K562 (cell line): ENCODE measurements at regions not wholly inside any gene's neighbourhood (a gene's known extent, or its start where the extent isn't known, plus 50 kb on each side); places are given as distances from the start of the nearest gene placed in this dataset.

Experiments
- ATAC-seq: fragments of 200-7000 bp; cut with Tn5 transposase; 3 replicates; pipeline ENCODE4 v1.9.1; 2020; ENCODE audit warnings: moderate library complexity
- BruUV-seq: library from RNA; stranded (reverse); fragments of 400-500 nt; replicated peaks from 2 replicates; lab custom pipeline; 2021; lab: Mats Ljungman, UMichigan
- CTCF ChIA-PET: fragments of 300-600 bp; formaldehyde crosslinking; extraction: SDS; loops from one replicate; lab custom pipeline; 2021; ENCODE audit warnings: low intra/inter-chr PET ratio; lab: Yijun Ruan, JAX
- POLR2A ChIA-PET: fragments of 300-600, 350-650 bp; sonication (Branson Sonifier 250); formaldehyde crosslinking; extraction: SDS; loops from one replicate; lab custom pipeline; 2021; ENCODE audit warnings: antibody characterized with exemption, inconsistent platforms; lab: Yijun Ruan, JAX
- DNase-seq, 4 experiments: peaks; one replicate each; pipeline versions ENCODE4 v3.0.0 to v3.0.0-alpha.2; 2011 to 2018; ENCODE audit warnings: low spot score in 3 of 4, mixed read lengths in 3 of 4; ENCODE audit errors: extremely low read depth in 1 of 4
- FAIRE-seq: peaks from 2 replicates; lab custom pipeline; 2011; peaks lifted over from hg19 to GRCh38; lab: Jason Lieb, UNC
- H2AFZ ChIP-seq: 2 replicates; pipeline ENCODE4 v1.6.0; 2011; ENCODE audit warnings: low read depth, low read length, control low read depth, inconsistent platforms
- H3K27ac ChIP-seq: fragments of 200-600 bp; 3 replicates; pipeline ENCODE4 v1.8.0; 2011; ENCODE audit warnings: low read depth, mild to moderate bottlenecking, control low read depth, inconsistent platforms, low read length, moderate library complexity, mixed read lengths; ENCODE audit errors: extremely low read depth
- H3K27me3 ChIP-seq, 2 experiments: fragments of 300-600 bp in 1 of 2; 2 replicates in 1 of 2; 3 replicates in 1 of 2; pipeline versions ENCODE4 v1.6.0 to v1.8.0; 2011; ENCODE audit warnings: inconsistent platforms in 2 of 2, low read length in 2 of 2, mild to moderate bottlenecking in 1 of 2, mixed read lengths in 1 of 2, moderate library complexity in 1 of 2; ENCODE audit not compliant: control insufficient read depth in 2 of 2, insufficient read depth in 2 of 2
- H3K36me3 ChIP-seq: fragments of 300-600 bp; 3 replicates; pipeline ENCODE4 v1.8.0; 2011; ENCODE audit warnings: mild to moderate bottlenecking, low read length, inconsistent platforms; ENCODE audit not compliant: control insufficient read depth, insufficient read depth
- H3K4me1 ChIP-seq, 2 experiments: fragments of 200-600 bp in 1 of 2; replicated peaks in 1 of 2; 2 replicates in 1 of 2; 3 replicates in 1 of 2; pipeline versions ENCODE4 v1.5.1 to v1.8.0; 2011; ENCODE audit warnings: inconsistent platforms in 2 of 2, low read length in 2 of 2, mild to moderate bottlenecking in 1 of 2, mixed read lengths in 1 of 2, moderate library complexity in 1 of 2; ENCODE audit not compliant: control insufficient read depth in 2 of 2, insufficient read depth in 2 of 2
- H3K4me2 ChIP-seq: 2 replicates; pipeline ENCODE4 v1.6.1; 2011; ENCODE audit warnings: low read length, control low read depth, inconsistent platforms, mixed read lengths; ENCODE audit not compliant: insufficient read depth
- H3K4me3 ChIP-seq: fragments of 200-600 bp; sonication (generic), shearing (Covaris generic); 2 replicates; pipeline ENCODE4 v1.5.1; 2016; ENCODE audit warnings: control low read depth, inconsistent platforms
- H3K79me2 ChIP-seq: fragments of 200-600 bp; 3 replicates; pipeline ENCODE4 v1.8.0; 2011; ENCODE audit warnings: low read length, inconsistent platforms; ENCODE audit not compliant: control insufficient read depth, insufficient read depth
- H3K9ac ChIP-seq, 2 experiments: 2 replicates each; pipeline versions ENCODE4 v1.6.0 to v1.6.1; 2011; ENCODE audit warnings: low read depth in 2 of 2, low read length in 2 of 2, control low read depth in 1 of 2, inconsistent platforms in 1 of 2, mild to moderate bottlenecking in 1 of 2, mixed read lengths in 1 of 2; ENCODE audit not compliant: insufficient read depth in 1 of 2
- H3K9me1 ChIP-seq: one replicate; pipeline ENCODE4 v1.6.0; 2011; ENCODE audit warnings: inconsistent platforms, mild to moderate bottlenecking, low read length, moderate library complexity; ENCODE audit not compliant: control insufficient read depth, insufficient read depth
- H3K9me3 ChIP-seq: replicated peaks from 2 replicates; pipeline ENCODE4 v1.5.1; 2011; ENCODE audit warnings: low read depth, low read length, inconsistent platforms; ENCODE audit not compliant: control insufficient read depth, insufficient read depth
- H4K20me1 ChIP-seq: replicated peaks from 2 replicates; pipeline ENCODE4 v1.6.1; 2011; ENCODE audit warnings: low read length, inconsistent platforms, mixed read lengths; ENCODE audit not compliant: control insufficient read depth, insufficient read depth
- CREBBP ChIP-seq: IDR thresholded peaks from one replicate; pipeline ENCODE4 v1.6.1; 2012; ENCODE audit warnings: low read depth, mild to moderate bottlenecking, control low read depth, inconsistent platforms, low read length
- HIVEP1 ChIP-seq: fragments of 250-450 bp; sonication (Bioruptor Pico); IDR thresholded peaks from 2 replicates; pipeline ENCODE4 v1.4.0; 2020; ENCODE audit warnings: mild to moderate bottlenecking
- KAT7 ChIP-seq: sonication (generic); formaldehyde crosslinking; IDR thresholded peaks from 2 replicates; pipeline ENCODE4 v1.8.0; 2022; ENCODE audit warnings: missing genetic modification reagents, mild to moderate bottlenecking, borderline replicate concordance
- NBN ChIP-seq: fragments of 450-650 bp; IDR thresholded peaks from 2 replicates; pipeline ENCODE4 v1.6.1; 2016; ENCODE audit warnings: low read depth, mild to moderate bottlenecking
- NFRKB ChIP-seq: fragments of 450-650 bp; IDR thresholded peaks from 2 replicates; pipeline ENCODE4 v1.6.1; 2016; ENCODE audit warnings: low read depth
- NR3C1 ChIP-seq: sonication (generic); formaldehyde crosslinking; IDR thresholded peaks from 2 replicates; pipeline ENCODE4 v1.8.1; 2022; ENCODE audit warnings: missing genetic modification reagents
- TAF7 ChIP-seq: fragments of 450-650 bp; IDR thresholded peaks from 2 replicates; pipeline ENCODE4 v1.6.1; 2016; ENCODE audit warnings: missing genetic modification characterization, missing compliant biosample characterization
- ZNF282 ChIP-seq: sonication (generic); formaldehyde crosslinking; IDR thresholded peaks from 2 replicates; pipeline ENCODE4 v1.8.1; 2023; ENCODE audit warnings: missing genetic modification reagents
- ZNF41 ChIP-seq: fragments of 250-450 bp; sonication (Bioruptor Pico); conservative IDR thresholded peaks from 2 replicates; pipeline ENCODE4 v1.4.0; 2020; ENCODE audit warnings: mild to moderate bottlenecking
- WGBS: fragments of 100-300 bp; shearing (Covaris generic); methylation state at CpG from one replicate; pipeline ENCODE4 v1.1.6; 2016; ENCODE audit warnings: low coverage, mixed read lengths; ENCODE audit not compliant: insufficient coverage; ENCODE audit errors: missing lambda C conversion rate; 5-methylcytosine and 5-hydroxymethylcytosine counted together
- in situ Hi-C: fragments of 300-500 bp; cut with MboI; formaldehyde crosslinking; loops from 4 replicates; pipeline ENCODE4 v1.15.0; 2018; ENCODE audit warnings: inconsistent platforms, mixed read lengths
- intact Hi-C: fragments of 100-400 bp; cut with micrococcal nuclease; formaldehyde crosslinking; loops from 2 replicates; pipeline ENCODE4 v1.14.2; 2022
- TF ChIP-seq, protein P1 (sequence below): fragments of 250-450 bp; sonication (Bioruptor Pico); IDR thresholded peaks from 2 replicates; pipeline ENCODE4 v1.8.0; 2021; ENCODE audit warnings: mild to moderate bottlenecking, moderate library complexity

DNA sequence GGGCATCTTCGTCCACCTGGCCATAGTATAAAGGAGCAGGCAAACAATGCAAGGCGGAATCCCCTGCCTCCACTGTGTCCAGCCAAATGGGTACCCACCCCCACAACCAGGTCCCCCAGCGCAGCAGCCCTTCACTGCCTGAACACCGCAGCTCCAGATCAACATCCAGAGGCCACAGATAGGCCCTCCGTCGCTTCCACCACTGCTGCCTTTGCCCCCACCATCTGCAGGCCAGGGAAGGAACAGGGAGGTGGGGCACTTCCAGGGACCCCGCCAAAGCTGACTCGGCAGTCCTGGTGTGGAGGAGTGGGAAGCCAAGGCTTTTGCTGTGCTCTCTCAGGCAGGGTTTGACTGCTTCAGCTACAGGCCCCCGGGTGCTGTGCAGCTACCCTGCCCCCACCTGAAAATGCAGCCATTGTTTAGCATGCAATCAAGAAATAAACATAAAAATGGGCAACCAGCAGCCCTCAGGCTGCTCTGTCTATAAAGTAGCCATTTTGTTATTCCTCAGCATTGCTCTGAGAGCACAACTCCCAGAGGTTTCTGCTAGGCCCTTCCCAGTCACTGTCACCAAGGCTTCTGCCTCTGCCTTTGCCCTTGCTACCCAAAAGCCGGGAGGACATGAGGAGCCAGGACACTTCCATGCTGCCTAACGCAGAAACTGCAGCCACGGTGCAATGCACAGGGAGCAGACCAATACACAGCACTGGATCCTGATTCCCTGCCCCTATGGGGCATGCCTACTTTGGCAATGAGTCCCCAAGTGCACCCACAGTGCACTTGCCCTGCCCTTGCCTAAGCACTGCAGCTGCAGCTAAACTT lies 733.2 kb upstream of the KLHL1 start:
- Histone ChIP-seq H3K4me2 (no peak overlapping the region), H3K4me3 (no peak overlapping the region), H3K27me3 (no peaks in the 10 kb centered on the region), H3K9me3 (no peaks in the 10 kb centered on the region), H3K27ac (no peak overlapping the region), H3K9me1 (no peaks in the 10 kb centered on the region), H3K79me2 (no peaks in the 10 kb centered on the region), H3K36me3 (no peaks in the 10 kb centered on the region), H3K9ac (no peak overlapping the region), H3K4me1 (no peaks in the 10 kb centered on the region), H4K20me1 (no peaks in the 10 kb centered on the region), H2AFZ (no peak overlapping the region)
- 0% methylated on average over 7 of the region's 12 CpGs for WGBS
- POLR2A ChIA-PET: no interaction called here
- in situ Hi-C loops (no loop called here), intact Hi-C loops (no loop called here)
- DNase-seq (no peak), FAIRE-seq (no peak), ATAC-seq (no peak)
- no TSS peak for BruUV-seq
- CTCF ChIA-PET: no interaction called here
- TF ChIP-seq HIVEP1 (CRISPR knock-in tag) (no peak), NBN (no peak), KAT7 (no peak), NFRKB (no peak), ZNF282 (CRISPR knock-in tag) (no peak), ZNF41 (no peak), TAF7 (no peak), CREBBP (no peak), NR3C1 (CRISPR knock-in tag) (no peak)
- TF ChIP-seq, protein P1, sequence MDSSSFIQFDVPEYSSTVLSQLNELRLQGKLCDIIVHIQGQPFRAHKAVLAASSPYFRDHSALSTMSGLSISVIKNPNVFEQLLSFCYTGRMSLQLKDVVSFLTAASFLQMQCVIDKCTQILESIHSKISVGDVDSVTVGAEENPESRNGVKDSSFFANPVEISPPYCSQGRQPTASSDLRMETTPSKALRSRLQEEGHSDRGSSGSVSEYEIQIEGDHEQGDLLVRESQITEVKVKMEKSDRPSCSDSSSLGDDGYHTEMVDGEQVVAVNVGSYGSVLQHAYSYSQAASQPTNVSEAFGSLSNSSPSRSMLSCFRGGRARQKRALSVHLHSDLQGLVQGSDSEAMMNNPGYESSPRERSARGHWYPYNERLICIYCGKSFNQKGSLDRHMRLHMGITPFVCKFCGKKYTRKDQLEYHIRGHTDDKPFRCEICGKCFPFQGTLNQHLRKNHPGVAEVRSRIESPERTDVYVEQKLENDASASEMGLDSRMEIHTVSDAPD (CRISPR knock-in tag): no peak
- TF ChIP-seq, all 486 proteins: peak for 0
